ENCODE measurements at regions not wholly inside any gene's neighbourhood (a gene's known extent, or its start where the extent isn't known, plus 50 kb on each side); places are given as distances from the start of the nearest gene placed in this dataset.

GRCh38 chr6:65830151-65830550 is 123.1 kb upstream of the EYS start (continued):
- TF ChIP-seq ZNF687 (IDR thresholded peaks at IDR 0.05) = no peak
- TF ChIP-seq ZNF384 (IDR thresholded peaks at IDR 0.05; ENCODE audit: borderline replicate concordance, low read depth, low read length) = no peak
- TF ChIP-seq MAX (IDR thresholded peaks at IDR 0.05; ENCODE audit: low read depth, low read length) = no peak

GRCh38 chr6:65819152-65819551 is 112.1 kb upstream of the EYS start:
- H2AFZ ChIP-seq (ENCODE audit: control insufficient read depth, low read depth, low read length) = no peak overlapping the region
- POLR2A ChIA-PET = no interaction called here
- CTCF ChIA-PET = no interaction called here
- H3K4me1 ChIP-seq (ENCODE audit: control insufficient read depth, insufficient read depth, low read length) = no peaks in the 10 kb centered on the region
- RAD21 ChIA-PET (ENCODE audit: unreplicated experiment) = no interaction called here
- no peak overlapping the region for H3K27ac ChIP-seq (ENCODE audit: control insufficient read depth, insufficient read depth)
- in situ Hi-C loops (cut with MboI) (no loop called here), intact Hi-C loops (cut with micrococcal nuclease; ENCODE audit: unreplicated experiment) (no loop called here)
- H3K9ac ChIP-seq (ENCODE audit: control insufficient read depth, insufficient read depth, low read length) = no peak overlapping the region
- no TSS peak for BruUV-seq (replicated peaks)
- H4K20me1 ChIP-seq (ENCODE audit: control insufficient read depth, insufficient read depth) = no peaks in the 10 kb centered on the region
- H3K9me3 ChIP-seq (replicated peaks; ENCODE audit: control insufficient read depth, insufficient read depth, low read length) = no peaks in the 10 kb centered on the region
- FAIRE-seq (no peak), DNase-seq (ENCODE audit: low read depth, low spot score) (no peak), ATAC-seq (no peak)
- no peaks in the 10 kb centered on the region for H3K27me3 ChIP-seq (replicated peaks in 1 of 2; ENCODE audit: control insufficient read depth in 2 of 2, insufficient read depth in 2 of 2, low read length in 1 of 2)
- SMC1A ChIA-PET (ENCODE audit: uncharacterized antibody, unreplicated experiment) = no interaction called here
- H3K79me2 ChIP-seq (ENCODE audit: control insufficient read depth, insufficient read depth, low read length) = no peaks in the 10 kb centered on the region
- WGBS (ENCODE audit: insufficient coverage, insufficient replicate concordance, low lambda C conversion rate, missing lambda C conversion rate) = 62% methylated on average over 2 of the region's 2 CpGs
- H3K4me2 ChIP-seq (ENCODE audit: control insufficient read depth, insufficient read depth) = no peak overlapping the region
- H3K4me3 ChIP-seq = no peak overlapping the region
- no peaks in the 10 kb centered on the region for H3K36me3 ChIP-seq (ENCODE audit: control insufficient read depth in 2 of 2, insufficient read depth in 2 of 2, low read length in 1 of 2)
- TF ChIP-seq ZBTB33 (IDR thresholded peaks at IDR 0.05) (no peak), TAF1 (IDR thresholded peaks at IDR 0.05; ENCODE audit: borderline replicate concordance, low read depth, low read length) (no peak), RCOR1 (conservative IDR thresholded peaks at IDR 0.05; ENCODE audit: low read depth, low read length) (no peak), ZNF24 (IDR thresholded peaks at IDR 0.05) (no peak), ATF2 (IDR thresholded peaks at IDR 0.05; ENCODE audit: low read length) (no peak), BACH1 (IDR thresholded peaks at IDR 0.05; ENCODE audit: borderline replicate concordance) (no peak), RELB (IDR thresholded peaks at IDR 0.05; ENCODE audit: low read depth) (no peak)
